K562 (cell line): ENCODE measurements at regions not wholly inside any gene's neighbourhood (a gene's known extent, or its start where the extent isn't known, plus 50 kb on each side); places are given as distances from the start of the nearest gene placed in this dataset.

Experiments
- FOSL1 ChIP-seq: fragments of 200-800 bp; sonication (Bioruptor generic); conservative IDR thresholded peaks from 2 replicates; pipeline ENCODE4 v1.6.1; 2016; ENCODE audit warnings: missing genetic modification characterization, missing compliant biosample characterization
- THRA ChIP-seq: fragments of 450-650 bp; IDR thresholded peaks from 2 replicates; pipeline ENCODE4 v1.6.1; 2017; ENCODE audit warnings: mild to moderate bottlenecking, moderate library complexity
- ZNF274 ChIP-seq: IDR thresholded peaks from 2 replicates; pipeline ENCODE4 v1.6.1; 2011; ENCODE audit warnings: low read depth, mild to moderate bottlenecking, low read length, moderate library complexity, borderline replicate concordance
- ZNF57 ChIP-seq: fragments of 450-650 bp; formaldehyde crosslinking; IDR thresholded peaks from 2 replicates; pipeline ENCODE4 v1.4.0; 2020; ENCODE audit warnings: mild to moderate bottlenecking, moderate library complexity

GRCh38 chr16:54734156-54734555, 196.5 kb upstream of the IRX5 start:
- TF ChIP-seq ZNF274 = no peak
- TF ChIP-seq ZNF57 (CRISPR knock-in tag) = no peak
- no peak for TF ChIP-seq FOSL1
- no peak for TF ChIP-seq THRA
